ENCODE measurements at regions not wholly inside any gene's neighbourhood (a gene's known extent, or its start where the extent isn't known, plus 50 kb on each side); places are given as distances from the start of the nearest gene placed in this dataset.
"Not testable (repeated sequence)": the region's sequence is repeated elsewhere in the genome, so short reads cannot be mapped to it uniquely, and the experiment has no call there.

DNA sequence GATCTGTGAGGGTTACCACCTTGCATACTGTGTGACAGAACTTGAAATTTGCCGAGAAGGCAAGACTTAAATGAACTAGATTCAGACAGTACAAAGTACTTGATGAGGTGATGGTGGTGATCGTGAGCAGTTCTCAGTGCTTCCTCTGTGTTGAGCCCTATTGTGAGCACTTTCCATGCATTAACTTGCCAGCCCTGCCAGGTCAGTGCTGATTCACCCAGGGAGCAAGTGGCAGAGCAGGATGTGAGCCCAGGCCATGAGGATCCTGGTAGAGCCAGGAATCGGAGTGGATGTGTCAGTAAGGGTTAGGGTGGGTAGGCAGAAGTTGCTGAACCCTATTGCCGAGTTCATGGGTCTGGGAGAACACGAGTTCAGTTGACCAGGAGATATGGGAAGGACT, 4545.7 kb upstream of the TPTE start:
- not testable (repeated sequence) for DNase-seq

DNA sequence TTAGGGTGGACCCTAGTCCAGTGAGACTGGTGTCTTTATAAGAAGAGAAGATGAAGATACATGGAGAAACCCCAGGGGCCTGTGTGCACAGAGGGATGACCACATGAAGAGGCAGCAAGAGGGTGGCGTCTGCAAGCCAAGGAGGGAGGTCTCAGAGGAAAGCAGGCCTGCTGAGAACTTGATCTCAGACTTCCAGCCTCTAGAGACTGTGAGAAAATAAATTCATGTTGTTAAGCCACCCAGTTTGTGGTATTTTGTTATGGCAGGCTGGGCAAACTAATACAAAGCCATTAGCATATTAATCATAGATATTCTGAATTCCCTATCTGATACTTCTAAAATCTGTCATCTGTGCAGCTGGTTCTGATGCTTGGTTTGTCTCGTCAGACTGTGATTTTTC, 4523.8 kb upstream of the TPTE start:
- not testable (repeated sequence) for DNase-seq

GRCh38 chr21:6015422-6016057, 4505.8 kb upstream of the TPTE start:
- DNase-seq = not testable (repeated sequence)

GRCh38 chr21:6020460-6020859, 4500.9 kb upstream of the TPTE start:
- not testable (repeated sequence) for DNase-seq

GRCh38 chr21:6020953-6021716, 4500.2 kb upstream of the TPTE start:
- DNase-seq = not testable (repeated sequence)

GRCh38 chr21:6021717-6022270, 4499.6 kb upstream of the TPTE start:
- not testable (repeated sequence) for DNase-seq

DNA sequence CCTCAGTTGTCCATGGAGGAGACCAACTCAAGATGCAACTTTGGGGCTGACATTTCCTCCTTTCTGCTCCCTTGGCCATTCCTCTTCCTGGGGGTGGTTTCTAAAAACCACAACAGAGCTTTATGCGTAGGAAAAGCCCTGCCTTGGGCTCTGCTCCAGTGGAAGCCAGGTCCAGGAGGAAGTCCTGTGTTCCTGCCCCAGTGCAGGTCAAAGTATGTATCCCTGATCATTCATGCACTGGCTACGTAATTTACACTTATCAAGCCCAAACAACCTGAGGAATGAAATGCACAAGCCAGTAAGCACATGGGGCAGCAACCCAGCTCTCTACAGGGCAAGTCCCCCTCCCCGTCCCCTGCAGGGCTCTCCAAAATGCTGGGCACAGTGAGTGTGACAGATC, 4498.1 kb upstream of the TPTE start:
- DNase-seq = not testable (repeated sequence)

- not testable (repeated sequence) for DNase-seq
Observed at GRCh38 chr21:6025139-6025538, 4496.2 kb upstream of the TPTE start.

GRCh38 chr21:6027497-6027896, 4493.9 kb upstream of the TPTE start:
- DNase-seq = not testable (repeated sequence)

GRCh38 chr21:6034124-6034678, 4487.2 kb upstream of the TPTE start:
- DNase-seq = not testable (repeated sequence)

- DNase-seq = not testable (repeated sequence)
Observed at GRCh38 chr21:6034820-6035473, 4486.4 kb upstream of the TPTE start.

GRCh38 chr21:6035474-6036155, 4485.8 kb upstream of the TPTE start:
- DNase-seq = not testable (repeated sequence)

DNA sequence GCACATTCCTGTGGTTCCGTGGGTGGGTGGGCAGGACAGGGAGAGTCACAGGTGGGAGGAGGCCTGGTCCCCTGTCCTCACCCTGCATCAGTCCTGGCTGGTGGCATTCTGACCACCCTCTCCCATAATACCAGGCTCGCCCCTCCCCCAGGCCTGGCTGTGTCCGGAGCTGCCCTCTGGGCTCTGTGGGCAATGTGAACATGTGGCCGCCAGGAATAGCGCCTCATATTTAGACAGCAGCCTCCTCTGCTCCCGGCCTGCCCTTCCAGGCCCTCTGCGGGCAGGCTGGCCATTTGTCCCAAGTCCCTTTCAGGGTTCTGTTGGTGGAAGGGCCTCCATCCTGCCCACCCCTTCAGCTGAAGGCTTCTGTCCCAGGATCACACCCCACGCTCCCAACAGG, 4482.2 kb upstream of the TPTE start:
- not testable (repeated sequence) for DNase-seq

DNA sequence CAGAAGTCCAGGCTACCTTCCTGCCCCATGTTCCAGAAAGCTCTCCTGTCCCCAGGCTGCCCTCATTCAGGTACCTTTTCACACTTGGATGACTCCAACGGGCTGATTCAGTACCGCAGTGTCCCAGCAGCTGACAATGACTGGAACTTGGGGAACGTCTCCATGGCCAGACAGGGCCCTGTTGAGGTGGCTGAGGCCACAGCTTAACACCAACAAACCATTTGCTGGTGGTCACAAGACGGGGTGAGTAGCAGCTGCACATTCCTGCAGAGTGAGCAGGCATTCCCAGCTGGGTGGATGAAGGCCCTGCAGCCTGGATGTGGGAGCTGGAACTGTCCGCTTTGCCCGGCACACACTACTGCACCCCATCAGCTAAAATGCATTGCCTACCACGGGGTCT, 4481.3 kb upstream of the TPTE start:
- DNase-seq = not testable (repeated sequence)

DNA sequence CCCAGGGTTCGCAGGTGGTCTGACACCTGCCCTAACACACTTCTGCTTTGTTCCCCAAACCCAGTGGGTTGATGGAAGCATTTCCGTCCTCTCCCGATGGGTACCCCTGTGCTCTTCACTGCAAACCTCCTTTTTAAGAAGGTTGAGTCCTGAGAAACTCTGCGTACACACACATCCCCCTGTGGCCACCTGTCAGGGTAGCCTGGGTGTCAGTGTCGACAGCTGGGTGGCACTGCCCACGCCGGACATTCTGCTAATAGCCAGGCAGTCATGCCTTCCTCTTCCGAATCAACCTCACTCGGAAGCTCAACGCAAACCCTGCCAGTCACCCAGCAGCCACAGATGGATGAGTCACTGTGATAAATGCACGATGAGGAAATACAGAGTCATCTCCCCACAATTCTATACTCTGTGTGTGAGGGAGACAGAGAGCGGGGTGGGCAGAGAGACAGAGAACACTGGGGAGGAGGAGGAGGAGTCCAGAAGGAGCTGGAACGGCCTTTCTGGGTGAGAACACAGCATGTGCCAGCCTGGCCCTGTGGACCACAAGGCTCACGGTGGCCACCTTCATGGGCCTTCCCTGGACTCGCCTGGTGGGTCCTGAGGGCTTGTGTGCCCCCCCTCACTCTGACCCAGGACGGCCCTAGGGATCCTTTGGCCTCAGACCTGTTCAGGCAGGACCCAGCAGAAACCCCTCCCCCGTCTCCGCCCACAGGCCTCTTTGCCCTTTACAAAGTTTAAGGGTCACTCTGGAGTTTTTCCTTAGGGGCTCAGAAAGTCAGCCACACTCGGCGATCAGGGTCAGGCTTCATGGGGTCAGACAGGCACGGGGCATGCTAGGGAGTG, 4477.7 kb upstream of the TPTE start:
- DNase-seq = not testable (repeated sequence)

- DNase-seq = not testable (repeated sequence)
Observed at GRCh38 chr21:6044695-6045094, 4476.7 kb upstream of the TPTE start.

DNA sequence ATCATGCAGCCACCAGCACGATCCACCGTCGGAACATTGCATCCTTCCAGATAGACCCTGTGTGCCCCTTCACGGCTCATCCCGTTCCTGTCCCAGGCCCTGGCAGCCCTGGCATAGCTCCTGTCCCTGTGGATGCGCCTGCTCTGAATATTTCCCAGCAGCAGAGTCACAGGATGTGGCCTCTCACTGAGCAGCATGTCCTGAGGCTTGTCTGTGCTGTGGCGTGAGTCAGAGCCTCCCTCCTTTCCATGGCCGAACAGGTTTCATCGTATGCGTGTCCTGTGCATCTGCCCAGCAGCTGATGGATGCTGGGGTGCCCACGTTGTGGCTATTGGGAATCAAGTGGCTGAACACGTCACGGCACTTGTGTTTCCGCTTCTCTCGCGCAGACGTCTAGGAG, 4471.5 kb upstream of the TPTE start:
- not testable (repeated sequence) for DNase-seq

- DNase-seq = not testable (repeated sequence)
Observed at GRCh38 chr21:6052109-6052508, 4469.3 kb upstream of the TPTE start.

GRCh38 chr21:6053145-6053544, 4468.2 kb upstream of the TPTE start:
- not testable (repeated sequence) for DNase-seq

DNA sequence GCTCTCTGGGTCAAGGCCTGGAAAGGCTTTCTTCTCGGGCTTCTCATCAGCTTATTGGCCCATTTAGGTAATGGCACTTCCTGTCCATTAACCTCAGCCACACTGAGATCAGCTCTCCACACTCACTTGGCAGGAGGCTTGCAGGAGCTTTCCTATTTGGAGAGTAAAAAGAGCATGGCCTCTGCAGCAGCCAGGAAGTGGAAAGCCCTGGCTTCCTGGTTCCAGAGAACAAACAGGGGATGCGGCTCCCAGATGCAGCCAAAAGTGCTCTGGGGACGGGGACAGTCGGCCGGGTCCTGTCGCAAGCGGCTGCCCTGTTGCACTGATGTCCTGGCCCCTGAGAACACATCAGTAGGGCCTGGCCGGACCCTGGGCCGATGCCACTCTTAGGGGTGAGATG, 4462.4 kb upstream of the TPTE start:
- DNase-seq = not testable (repeated sequence)

DNA sequence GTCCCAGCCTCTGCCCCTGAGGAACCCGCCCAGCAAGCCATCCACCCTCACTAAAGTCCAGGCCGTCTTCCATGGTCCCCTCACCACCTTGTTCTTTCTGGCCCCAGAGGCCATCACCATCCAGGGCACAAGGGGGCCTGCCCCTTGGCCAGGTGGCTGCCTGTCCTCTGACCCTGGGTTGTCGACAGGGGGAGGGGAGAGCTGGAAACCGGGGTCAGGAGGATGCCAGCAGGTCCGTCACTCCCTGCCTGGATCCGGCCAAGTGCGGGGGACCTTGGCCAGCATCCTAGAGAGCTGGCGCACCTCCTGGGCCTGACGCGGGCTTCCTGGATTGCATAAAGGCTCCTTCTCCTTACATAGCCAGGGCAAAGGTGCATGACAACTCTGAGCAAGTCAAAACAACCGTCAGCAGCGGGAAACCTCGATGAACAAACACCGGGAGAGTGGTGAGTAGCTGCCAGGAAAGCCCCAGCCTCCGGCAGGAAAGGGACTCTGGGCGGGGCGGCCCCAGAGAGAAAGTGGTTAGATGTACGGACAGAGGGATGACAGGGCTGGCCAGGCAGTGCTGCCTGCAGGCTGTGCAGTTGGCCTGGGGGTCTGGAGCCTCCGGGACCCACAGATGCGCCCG, 4461.2 kb upstream of the TPTE start:
- DNase-seq = not testable (repeated sequence)

Measured in T-helper 1 cell (primary cell).